RWPE1 (cell line): ENCODE measurements at regions not wholly inside any gene's neighbourhood (a gene's known extent, or its start where the extent isn't known, plus 50 kb on each side); places are given as distances from the start of the nearest gene placed in this dataset.

ENCODE experiments used
- CTCF ChIA-PET: fragments of 350-600 bp; sonication (Branson Sonifier 250); formaldehyde crosslinking; extraction: SDS; loops from one replicate; lab custom pipeline; 2021; lab: Yijun Ruan, JAX
- POLR2A ChIA-PET: fragments of 400-600 bp; formaldehyde crosslinking; extraction: SDS; loops from one replicate; lab custom pipeline; 2020; ENCODE audit warnings: antibody characterized with exemption; ENCODE audit not compliant: low non-redundant PET; lab: Yijun Ruan, JAX
- DNase-seq: peaks from one replicate; pipeline ENCODE4 v3.0.0; 2012; ENCODE audit warnings: low spot score
- H3K27ac ChIP-seq: fragments of 450-650 bp; 2 replicates; pipeline ENCODE4 v1.5.1; 2017
- CTCF ChIP-seq: fragments of 450-650 bp; conservative IDR thresholded peaks from 2 replicates; pipeline ENCODE4 v1.5.1; 2017; ENCODE audit warnings: low read depth, mild to moderate bottlenecking

GRCh38 chr7:94173436-94173835 is 169.3 kb upstream of the BET1 start:
- DNase-seq: no peak
- CTCF ChIA-PET: interaction anchor here (0.6 kb wide), 1 partner anchor 204 kb away, joined by 3 read pairs; no protein-coding TSS in a partner anchor
- POLR2A ChIA-PET: no interaction called here
- H3K27ac ChIP-seq: no peak overlapping the region
- no peak for TF ChIP-seq CTCF

GRCh38 chr7:94174375-94174774 is 170.2 kb upstream of the BET1 start:
- POLR2A ChIA-PET: no interaction called here
- no peak for TF ChIP-seq CTCF
- CTCF ChIA-PET: no interaction called here

GRCh38 chr7:94174956-94175355 is 170.8 kb upstream of the BET1 start:
- no peak for DNase-seq
- TF ChIP-seq CTCF: no peak
- no peak overlapping the region for H3K27ac ChIP-seq
- ChIA-PET CTCF (no interaction called here), POLR2A (no interaction called here)

More at GRCh38 chr7:94174375-94174774, 170.2 kb upstream of the BET1 start:
- DNase-seq: no peak
- no peak overlapping the region for H3K27ac ChIP-seq

- no peak for TF ChIP-seq CTCF
- ChIA-PET CTCF (interaction anchor here (0.6 kb wide), 1 partner anchor 27 kb away, joined by 3 read pairs; no protein-coding TSS in a partner anchor), POLR2A (no interaction called here)
- no peak for DNase-seq
- no peak overlapping the region for H3K27ac ChIP-seq
These were observed 172.6 kb upstream of the BET1 start for GRCh38 chr7:94176694-94177200.

- CTCF ChIA-PET: no interaction called here
- no peak for DNase-seq
- TF ChIP-seq CTCF: no peak
- POLR2A ChIA-PET: no interaction called here
- H3K27ac ChIP-seq: no peak overlapping the region
These were observed 173.3 kb upstream of the BET1 start for GRCh38 chr7:94177441-94177840.

GRCh38 chr7:94178230-94178629 is 174.1 kb upstream of the BET1 start:
- TF ChIP-seq CTCF: no peak
- H3K27ac ChIP-seq: no peak overlapping the region
- CTCF ChIA-PET: interaction anchor here (0.6 kb wide), 1 partner anchor 1313 kb away, joined by 9 read pairs; no protein-coding TSS in a partner anchor
- no peak for DNase-seq
- POLR2A ChIA-PET: no interaction called here

- no peak for DNase-seq
- ChIA-PET POLR2A (no interaction called here), CTCF (no interaction called here)
- no peak for TF ChIP-seq CTCF
- no peak overlapping the region for H3K27ac ChIP-seq
These were observed 175.3 kb upstream of the BET1 start for GRCh38 chr7:94179466-94179865.
